Glomerular endothelial cell (primary cell): ENCODE measurements at regions not wholly inside any gene's neighbourhood (a gene's known extent, or its start where the extent isn't known, plus 50 kb on each side); places are given as distances from the start of the nearest gene placed in this dataset.

ENCODE experiments used
- DNase-seq: peaks from one replicate; pipeline ENCODE4 v3.0.0-alpha.2; 2011; ENCODE audit warnings: low read depth, low spot score; ENCODE audit errors: extremely low read depth

DNA sequence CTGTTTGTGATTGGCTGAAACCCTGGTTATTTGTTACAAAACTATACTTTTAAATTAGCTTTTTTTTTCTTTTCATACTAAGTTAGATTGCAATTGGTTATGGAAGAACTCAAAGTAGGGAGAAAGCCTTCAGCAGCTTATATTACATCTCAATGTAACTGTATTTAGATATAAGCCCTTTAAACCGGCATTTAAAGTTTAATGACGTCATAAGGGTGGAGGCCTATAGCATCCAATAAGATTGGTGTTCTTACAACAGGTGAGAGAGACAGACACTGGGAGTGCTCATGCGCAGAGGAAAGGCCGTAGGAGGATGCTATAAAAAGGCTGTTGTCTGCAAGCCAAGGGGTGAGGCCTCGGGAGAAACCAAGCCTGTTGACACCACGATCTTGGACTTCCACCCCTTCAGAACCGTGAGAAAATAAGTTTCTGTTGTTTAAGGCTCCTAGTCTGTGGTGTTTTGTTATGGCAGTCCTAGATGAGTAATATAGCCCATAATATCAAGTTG lies 1198.8 kb upstream of the SPRY2 start:
- no peak for DNase-seq

GRCh38 chr13:81498969-81499368 lies 1158.0 kb upstream of the SPRY2 start:
- DNase-seq, result no peak

DNA sequence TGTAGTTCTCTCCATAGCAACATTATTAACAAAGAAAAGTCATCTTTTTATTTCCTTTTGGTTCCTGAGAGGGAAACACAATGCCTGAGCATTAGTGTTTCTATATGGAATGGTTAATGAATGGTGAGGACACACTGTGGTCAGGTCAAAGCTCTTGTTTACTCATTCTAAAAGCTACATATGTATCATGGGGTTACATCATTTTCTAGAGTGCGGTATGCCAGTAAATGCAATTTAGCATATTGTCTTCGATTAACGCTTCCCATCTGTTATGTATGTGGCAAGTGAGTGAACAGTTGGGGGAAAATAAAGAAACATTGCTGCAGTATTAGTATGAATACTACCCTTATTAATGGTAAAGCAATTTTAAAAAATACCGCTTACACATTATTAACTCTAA lies 1152.2 kb upstream of the SPRY2 start:
- DNase-seq, result no peak

- no peak for DNase-seq
Observed at GRCh38 chr13:81492449-81492848, 1151.5 kb upstream of the SPRY2 start.

DNA sequence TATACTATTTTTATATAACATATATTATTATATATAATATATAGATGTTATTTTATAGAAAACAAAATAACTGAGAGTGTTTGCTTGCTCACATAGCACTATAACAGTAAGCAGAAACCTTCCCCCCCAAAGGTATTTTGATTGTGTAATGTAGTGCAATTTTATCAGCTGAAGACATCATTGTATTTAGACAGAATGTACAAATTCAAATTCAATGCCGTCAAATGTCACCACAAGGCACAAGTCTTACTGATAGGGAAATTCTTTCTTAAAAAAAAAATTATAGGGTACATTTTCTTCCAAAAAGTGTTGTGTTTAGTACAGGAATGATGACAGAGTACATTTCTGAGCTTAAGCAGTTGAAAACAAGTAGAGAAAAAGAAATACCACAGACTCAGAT lies 1147.1 kb upstream of the SPRY2 start:
- DNase-seq, result no peak

GRCh38 chr13:81487151-81487550 lies 1146.2 kb upstream of the SPRY2 start:
- DNase-seq, result no peak

DNA sequence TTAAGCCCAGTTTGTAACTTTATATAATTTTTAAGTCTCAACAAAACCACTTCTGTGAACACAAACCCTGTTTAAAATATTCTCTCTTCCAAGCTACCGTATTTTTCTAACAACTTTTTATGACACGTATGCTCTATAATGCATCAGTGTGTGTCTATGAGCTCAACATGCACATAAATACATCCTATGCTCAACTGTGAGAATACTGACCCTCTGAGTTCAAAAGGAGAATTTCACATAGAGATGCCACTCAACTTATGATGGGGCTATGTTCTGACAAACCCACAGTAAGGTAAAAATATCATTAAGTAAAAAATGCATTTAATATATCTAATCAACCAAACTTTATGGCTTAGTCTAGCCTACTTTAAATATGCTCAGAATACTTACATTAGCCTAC lies 1139.7 kb upstream of the SPRY2 start:
- DNase-seq, result no peak

GRCh38 chr13:81473366-81473899 lies 1132.5 kb upstream of the SPRY2 start:
- DNase-seq, result no peak

- no peak for DNase-seq
Observed at GRCh38 chr13:81458170-81458569, 1117.2 kb upstream of the SPRY2 start.

DNA sequence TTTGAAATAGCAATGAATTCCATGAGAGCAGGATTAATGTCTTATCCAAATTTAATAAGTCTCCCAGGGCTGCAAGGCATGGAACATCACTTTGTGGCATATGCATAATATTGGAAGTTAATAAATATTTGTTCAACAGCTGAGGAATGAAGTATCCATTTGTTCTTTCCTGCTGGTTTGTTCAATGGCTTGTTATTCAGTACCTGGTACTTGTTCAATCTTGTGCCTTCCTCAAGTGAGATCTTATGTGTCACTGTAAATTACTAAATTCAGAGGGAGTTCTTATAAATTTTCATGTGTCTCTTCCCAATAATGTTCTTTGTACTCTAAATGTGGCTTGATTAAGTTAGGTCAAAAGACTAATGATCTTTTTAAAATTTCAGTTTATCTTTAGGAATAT lies 1105.5 kb upstream of the SPRY2 start:
- DNase-seq, result no peak

GRCh38 chr13:81442904-81443303 lies 1102.0 kb upstream of the SPRY2 start:
- no peak for DNase-seq

GRCh38 chr13:81425286-81425685 lies 1084.4 kb upstream of the SPRY2 start:
- no peak for DNase-seq

DNA sequence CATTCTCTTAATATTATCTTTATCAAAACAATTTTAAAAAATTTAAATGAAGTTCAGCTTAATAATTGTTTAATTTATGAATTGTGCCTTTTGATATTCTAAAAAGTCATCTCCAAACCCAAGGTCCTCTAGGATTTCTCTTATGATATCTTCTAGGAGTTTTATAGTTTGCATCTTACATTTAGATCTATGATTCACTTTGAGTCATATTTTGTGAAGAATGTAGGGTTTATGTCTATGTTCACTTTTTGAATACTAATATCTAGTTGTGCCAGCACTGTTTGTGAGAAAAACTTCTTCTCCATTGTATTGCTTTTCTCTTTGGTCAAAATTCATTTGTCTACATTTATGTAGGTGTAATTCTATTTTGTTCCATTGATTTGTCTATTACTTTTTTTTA lies 1068.4 kb upstream of the SPRY2 start:
- DNase-seq, result no peak

GRCh38 chr13:81408647-81409046 lies 1067.7 kb upstream of the SPRY2 start:
- no peak for DNase-seq

GRCh38 chr13:81406639-81407292 lies 1065.8 kb upstream of the SPRY2 start:
- DNase-seq, result no peak

- no peak for DNase-seq
Observed at GRCh38 chr13:81406022-81406421, 1065.1 kb upstream of the SPRY2 start.

GRCh38 chr13:81396192-81396591 lies 1055.3 kb upstream of the SPRY2 start:
- no peak for DNase-seq

- no peak for DNase-seq
Observed at GRCh38 chr13:81395368-81395767, 1054.4 kb upstream of the SPRY2 start.

DNA sequence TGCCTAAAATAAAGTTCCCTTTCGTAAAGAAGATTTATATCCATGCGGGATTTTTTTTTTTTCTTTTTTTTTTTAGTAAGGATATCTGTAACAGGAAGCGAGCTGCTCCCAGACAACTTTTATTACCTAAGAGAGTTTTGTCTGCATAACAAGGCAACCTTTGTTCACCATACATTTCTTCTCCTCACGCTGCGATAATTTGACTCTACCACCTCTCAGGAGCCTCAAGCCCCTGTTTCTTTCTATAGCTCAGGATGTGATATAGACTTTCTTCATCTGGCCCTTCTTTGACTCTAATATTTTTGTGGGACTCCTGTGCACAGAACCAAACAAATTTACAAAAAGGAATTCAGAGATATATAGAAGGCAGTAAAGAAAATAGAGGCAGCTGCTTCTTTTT lies 1053.7 kb upstream of the SPRY2 start:
- DNase-seq, result no peak

- no peak for DNase-seq
Observed at GRCh38 chr13:81393721-81394120, 1052.8 kb upstream of the SPRY2 start.

- no peak for DNase-seq
Observed at GRCh38 chr13:81393110-81393509, 1052.2 kb upstream of the SPRY2 start.

DNA sequence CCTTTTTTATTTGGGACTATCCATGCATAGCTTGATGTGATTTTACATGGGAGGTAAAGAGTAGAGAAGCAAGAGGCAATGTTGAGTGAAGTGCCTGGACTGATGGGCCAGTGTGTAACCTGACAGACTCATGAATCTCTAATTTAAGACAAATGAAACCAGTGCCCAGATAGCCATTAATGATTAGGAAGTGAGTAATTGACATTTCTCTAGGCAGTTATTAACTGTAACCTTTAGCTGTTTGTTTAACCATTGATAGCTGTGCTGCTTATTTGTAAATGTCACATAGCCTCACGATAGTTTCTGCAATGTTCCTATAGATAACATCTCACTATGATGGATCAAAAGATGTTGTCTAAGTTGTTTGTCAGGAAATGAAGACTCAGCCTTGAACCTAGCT lies 1047.5 kb upstream of the SPRY2 start:
- DNase-seq, result no peak

DNA sequence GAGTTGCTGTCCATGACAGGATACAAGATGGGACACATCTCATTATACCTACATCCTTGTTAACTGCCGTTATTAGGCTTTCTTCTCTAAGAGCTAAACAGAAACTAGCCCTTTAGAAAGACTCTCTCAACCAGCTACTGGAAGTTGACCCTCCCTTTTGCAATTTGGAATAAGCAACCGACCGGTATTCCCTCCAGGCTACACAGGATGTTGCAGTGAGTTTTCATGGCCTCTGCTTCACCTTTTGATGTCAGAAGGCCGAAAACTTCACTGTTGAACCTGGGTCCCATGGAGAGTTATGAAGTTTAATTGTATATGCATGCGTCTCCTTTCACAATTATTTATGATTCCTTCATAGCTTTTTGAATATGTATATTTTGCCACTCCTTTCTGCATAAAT lies 1042.5 kb upstream of the SPRY2 start:
- DNase-seq, result no peak
